Activated B cell treated with CpG ODN at 0.5 μM for 24 hours (primary cell): ENCODE measurements at regions not wholly inside any gene's neighbourhood (a gene's known extent, or its start where the extent isn't known, plus 50 kb on each side); places are given as distances from the start of the nearest gene placed in this dataset.

ENCODE experiments used
- ATAC-seq: fragments of 200-7000 bp; cut with Tn5 transposase; one replicate; pipeline ENCODE4 v1.10.0; 2021; ENCODE audit warnings: low read depth, mild to moderate bottlenecking, moderate library complexity
- CTCF ChIA-PET: fragments of 350-600 bp; sonication (Branson Sonifier 250); formaldehyde crosslinking; loops from one replicate; lab custom pipeline; 2021; ENCODE audit warnings: antibody characterized with exemption; lab: Charles Lee
- POLR2A ChIA-PET: fragments of 350-600 bp; sonication (Branson Sonifier 250); formaldehyde crosslinking; loops from one replicate; lab custom pipeline; 2021; ENCODE audit warnings: antibody characterized with exemption; lab: Charles Lee
- DNase-seq: peaks from one replicate; pipeline ENCODE4 v3.0.0; 2022
- H3K27ac Mint-ChIP-seq: one replicate; pipeline ENCODE4 v1.8.0; 2020; ENCODE audit warnings: mixed read lengths
- H3K27me3 Mint-ChIP-seq: one replicate; pipeline ENCODE4 v1.8.0; 2021; ENCODE audit warnings: mixed read lengths
- H3K36me3 Mint-ChIP-seq: one replicate; pipeline ENCODE4 v1.8.0; 2021; ENCODE audit warnings: low read depth, mixed read lengths
- H3K4me1 Mint-ChIP-seq: one replicate; pipeline ENCODE4 v1.8.0; 2021; ENCODE audit warnings: mixed read lengths
- H3K4me3 Mint-ChIP-seq: one replicate; pipeline ENCODE4 v1.8.0; 2020; ENCODE audit warnings: mild to moderate bottlenecking, mixed read lengths
- H3K9me3 Mint-ChIP-seq: one replicate; pipeline ENCODE4 v1.8.0; 2020; ENCODE audit warnings: mixed read lengths
- CTCF ChIP-seq: fragments of 200-600 bp; IDR thresholded peaks from one replicate; pipeline ENCODE4 v1.8.0; 2022; ENCODE audit warnings: antibody characterized with exemption, mild to moderate bottlenecking
- intact Hi-C: fragments of 100-400 bp; cut with micrococcal nuclease; formaldehyde crosslinking; loops from one replicate; pipeline ENCODE4 v1.15.1; 2024

- no peaks in the 10 kb centered on the region for H3K4me1 Mint-ChIP-seq
- no peaks in the 10 kb centered on the region for H3K36me3 Mint-ChIP-seq
- DNase-seq (no peak), ATAC-seq (no peak)
- no peak for TF ChIP-seq CTCF
- intact Hi-C loops = no loop called here
- H3K4me3 Mint-ChIP-seq = no peak overlapping the region
- H3K27me3 Mint-ChIP-seq = peaks cover 3% of the 10 kb centered on the region
- peaks cover 6% of the 10 kb centered on the region for H3K9me3 Mint-ChIP-seq
- CTCF ChIA-PET = no interaction called here
- H3K27ac Mint-ChIP-seq = no peak overlapping the region
- POLR2A ChIA-PET = no interaction called here
Observed at GRCh38 chr5:102651466-102651865, 103.6 kb upstream of the PAM start.

GRCh38 chr5:102654559-102655349 lies 100.4 kb upstream of the PAM start:
- POLR2A ChIA-PET = no interaction called here
- CTCF ChIA-PET = no interaction called here
- no peaks in the 10 kb centered on the region for H3K36me3 Mint-ChIP-seq
- intact Hi-C loops = no loop called here
- DNase-seq = no peak
- TF ChIP-seq CTCF = no peak
- no peak overlapping the region for H3K27ac Mint-ChIP-seq
- no peaks in the 10 kb centered on the region for H3K4me1 Mint-ChIP-seq
- ATAC-seq = no peak
- no peaks in the 10 kb centered on the region for H3K9me3 Mint-ChIP-seq
- H3K27me3 Mint-ChIP-seq = peaks cover 3% of the 10 kb centered on the region
- H3K4me3 Mint-ChIP-seq = no peak overlapping the region

GRCh38 chr5:102659151-102659550 lies 96.0 kb upstream of the PAM start:
- H3K36me3 Mint-ChIP-seq = no peaks in the 10 kb centered on the region
- no peak overlapping the region for H3K4me3 Mint-ChIP-seq
- ChIA-PET POLR2A (no interaction called here), CTCF (no interaction called here)
- H3K4me1 Mint-ChIP-seq = no peaks in the 10 kb centered on the region
- DNase-seq = no peak
- no peak for ATAC-seq
- no peak for TF ChIP-seq CTCF
- no peaks in the 10 kb centered on the region for H3K9me3 Mint-ChIP-seq
- H3K27ac Mint-ChIP-seq = no peak overlapping the region
- intact Hi-C loops = no loop called here
- no peaks in the 10 kb centered on the region for H3K27me3 Mint-ChIP-seq

- H3K9me3 Mint-ChIP-seq = no peaks in the 10 kb centered on the region
- H3K4me3 Mint-ChIP-seq = no peak overlapping the region
- no peaks in the 10 kb centered on the region for H3K4me1 Mint-ChIP-seq
- H3K27me3 Mint-ChIP-seq = no peaks in the 10 kb centered on the region
- H3K36me3 Mint-ChIP-seq = no peaks in the 10 kb centered on the region
- CTCF ChIA-PET = no interaction called here
- POLR2A ChIA-PET = no interaction called here
- no peak for ATAC-seq
- DNase-seq = no peak
- no peak overlapping the region for H3K27ac Mint-ChIP-seq
- intact Hi-C loops = no loop called here
- TF ChIP-seq CTCF = no peak
Observed at GRCh38 chr5:102660111-102660510, 95.0 kb upstream of the PAM start.

- ChIA-PET POLR2A (no interaction called here), CTCF (no interaction called here)
Observed at GRCh38 chr5:102663749-102664530, 91.2 kb upstream of the PAM start.

More at GRCh38 chr5:102663749-102664530, 91.2 kb upstream of the PAM start:
- Mint-ChIP-seq H3K9me3 (no peaks in the 10 kb centered on the region), H3K27ac (no peak overlapping the region), H3K27me3 (no peaks in the 10 kb centered on the region), H3K36me3 (no peaks in the 10 kb centered on the region), H3K4me3 (no peak overlapping the region), H3K4me1 (no peaks in the 10 kb centered on the region)
- no peak for ATAC-seq
- no peak for TF ChIP-seq CTCF
- no peak for DNase-seq
- intact Hi-C loops = no loop called here
